GM23338 (cell line): ENCODE measurements at regions not wholly inside any gene's neighbourhood (a gene's known extent, or its start where the extent isn't known, plus 50 kb on each side); places are given as distances from the start of the nearest gene placed in this dataset.
"Not testable (repeated sequence)": the region's sequence is repeated elsewhere in the genome, so short reads cannot be mapped to it uniquely, and the experiment has no call there.

Experiments
- ATAC-seq: fragments of 200-7000 bp; cut with Tn5 transposase; 3 replicates; pipeline ENCODE4 v1.9.1; 2020
- DNase-seq: peaks from one replicate; pipeline ENCODE4 v3.0.0-alpha.2; 2015; ENCODE audit warnings: low spot score
- H2AFZ ChIP-seq: fragments of 200-600 bp; sonication (generic); 2 replicates; pipeline ENCODE4 v1.8.0; 2016; ENCODE audit warnings: antibody characterized with exemption, mild to moderate bottlenecking, moderate library complexity
- H3F3A ChIP-seq: fragments of 200-600 bp; sonication (generic); replicated peaks from 2 replicates; pipeline ENCODE4 v1.8.0; 2017; ENCODE audit warnings: antibody characterized with exemption, mixed run types, low read depth
- H3K27ac ChIP-seq: fragments of 200-600 bp; sonication (generic); 2 replicates; pipeline ENCODE4 v1.6.1; 2016; ENCODE audit warnings: low read depth
- H3K27me3 ChIP-seq: fragments of 200-600 bp; sonication (generic); 2 replicates; pipeline ENCODE4 v1.8.0; 2016; ENCODE audit warnings: mild to moderate bottlenecking, mixed run types, moderate library complexity; ENCODE audit not compliant: insufficient read depth
- H3K36me3 ChIP-seq: fragments of 200-600 bp; sonication (generic); 2 replicates; pipeline ENCODE4 v1.8.0; 2016; ENCODE audit warnings: mild to moderate bottlenecking; ENCODE audit not compliant: insufficient read depth
- H3K4me1 ChIP-seq: fragments of 200-600 bp; sonication (generic); 2 replicates; pipeline ENCODE4 v1.8.0; 2016; ENCODE audit warnings: mild to moderate bottlenecking, moderate library complexity; ENCODE audit not compliant: insufficient read depth
- H3K4me2 ChIP-seq: fragments of 200-600 bp; sonication (generic); 2 replicates; pipeline ENCODE4 v1.7.1; 2017; ENCODE audit warnings: mixed run types
- H3K4me3 ChIP-seq: fragments of 200-600 bp; sonication (generic); 2 replicates; pipeline ENCODE4 v1.6.1; 2016; ENCODE audit warnings: mixed run types
- H3K79me2 ChIP-seq: fragments of 200-600 bp; sonication (generic); replicated peaks from 2 replicates; pipeline ENCODE4 v1.8.0; 2017; ENCODE audit warnings: mild to moderate bottlenecking; ENCODE audit not compliant: insufficient read depth
- H3K9me2 ChIP-seq: fragments of 200-600 bp; sonication (generic); 2 replicates; pipeline ENCODE4 v1.8.0; 2017; ENCODE audit not compliant: insufficient read depth
- H4K20me1 ChIP-seq: fragments of 200-600 bp; sonication (generic); replicated peaks from 2 replicates; pipeline ENCODE4 v1.8.0; 2017; ENCODE audit warnings: mild to moderate bottlenecking; ENCODE audit not compliant: insufficient read depth
- H3K27ac Mint-ChIP-seq: 2 replicates; pipeline ENCODE4 v1.8.0; 2020; ENCODE audit warnings: inconsistent platforms, mild to moderate bottlenecking, moderate library complexity, mixed read lengths
- H3K27me3 Mint-ChIP-seq: 3 replicates; pipeline ENCODE4 v1.8.0; 2022; ENCODE audit warnings: low read depth, mild to moderate bottlenecking, moderate library complexity, mixed read lengths, inconsistent platforms; ENCODE audit not compliant: insufficient read depth, poor library complexity
- H3K36me3 Mint-ChIP-seq: 3 replicates; pipeline ENCODE4 v1.8.0; 2021; ENCODE audit warnings: low read depth, mild to moderate bottlenecking, inconsistent platforms, moderate library complexity, mixed read lengths
- H3K4me1 Mint-ChIP-seq: 3 replicates; pipeline ENCODE4 v1.8.0; 2020; ENCODE audit warnings: mild to moderate bottlenecking, inconsistent platforms, mixed read lengths
- H3K4me3 Mint-ChIP-seq: 3 replicates; pipeline ENCODE4 v1.8.0; 2021; ENCODE audit warnings: moderate library complexity, mild to moderate bottlenecking, inconsistent platforms, mixed read lengths
- H3K9me3 Mint-ChIP-seq: 3 replicates; pipeline ENCODE4 v1.8.0; 2020; ENCODE audit warnings: moderate library complexity, mild to moderate bottlenecking, inconsistent platforms, mixed read lengths
- CREB1 ChIP-seq: fragments of 250-450 bp; sonication (Bioruptor Pico); IDR thresholded peaks from 2 replicates; pipeline ENCODE4 v1.5.0; 2020; ENCODE audit warnings: low read depth, mild to moderate bottlenecking, moderate library complexity
- EZH2 ChIP-seq: fragments of 200-600 bp; sonication (generic); IDR thresholded peaks from one replicate; pipeline ENCODE4 v1.8.0; 2017; ENCODE audit warnings: antibody characterized with exemption, mild to moderate bottlenecking, low read depth; ENCODE audit not compliant: unreplicated experiment
- EZH2phosphoT487 ChIP-seq: fragments of 200-600 bp; sonication (generic); IDR thresholded peaks from one replicate; pipeline ENCODE4 v1.8.1; 2018; ENCODE audit warnings: antibody characterized with exemption; ENCODE audit not compliant: unreplicated experiment
- JUNB ChIP-seq: IDR thresholded peaks from one replicate; pipeline ENCODE4 v1.6.1; 2016; ENCODE audit warnings: antibody characterized with exemption; ENCODE audit not compliant: unreplicated experiment
- NANOG ChIP-seq: IDR thresholded peaks from 2 replicates; pipeline ENCODE4 v1.6.1; 2016; ENCODE audit warnings: antibody characterized with exemption, borderline replicate concordance
- POLR2AphosphoS5 ChIP-seq: IDR thresholded peaks from 2 replicates; pipeline ENCODE4 v1.6.1; 2016; ENCODE audit warnings: antibody characterized with exemption, low read depth
- STAT1 ChIP-seq: IDR thresholded peaks from one replicate; pipeline ENCODE4 v1.6.1; 2016; ENCODE audit warnings: antibody characterized with exemption; ENCODE audit not compliant: unreplicated experiment
- ZNF114 ChIP-seq: fragments of 250-450 bp; sonication (Bioruptor Pico); IDR thresholded peaks from 2 replicates; pipeline ENCODE4 v1.5.0; 2020; ENCODE audit warnings: mild to moderate bottlenecking, moderate library complexity
- ZNF331 ChIP-seq: fragments of 250-450 bp; sonication (Bioruptor Pico); IDR thresholded peaks from 2 replicates; pipeline ENCODE4 v1.5.0; 2020; ENCODE audit warnings: low read depth, mild to moderate bottlenecking, moderate library complexity
- TF ChIP-seq, protein P1 (sequence below): IDR thresholded peaks from one replicate; pipeline ENCODE4 v1.6.1; 2018; ENCODE audit warnings: antibody characterized with exemption; ENCODE audit not compliant: unreplicated experiment
- TF ChIP-seq, protein P2 (sequence below): IDR thresholded peaks from 2 replicates; pipeline ENCODE4 v1.6.1; 2016; ENCODE audit warnings: antibody characterized with exemption
- TF ChIP-seq, protein P3 (sequence below), 2 experiments: fragments of 200-600 bp in 1 of 2; sonication (generic) in 1 of 2; conservative IDR thresholded peaks; 2 replicates each; pipeline versions ENCODE4 v1.5.1 to v1.6.1; 2016 to 2017; ENCODE audit warnings: antibody characterized with exemption in 2 of 2, low read depth in 2 of 2, mild to moderate bottlenecking in 2 of 2, moderate library complexity in 1 of 2

DNA sequence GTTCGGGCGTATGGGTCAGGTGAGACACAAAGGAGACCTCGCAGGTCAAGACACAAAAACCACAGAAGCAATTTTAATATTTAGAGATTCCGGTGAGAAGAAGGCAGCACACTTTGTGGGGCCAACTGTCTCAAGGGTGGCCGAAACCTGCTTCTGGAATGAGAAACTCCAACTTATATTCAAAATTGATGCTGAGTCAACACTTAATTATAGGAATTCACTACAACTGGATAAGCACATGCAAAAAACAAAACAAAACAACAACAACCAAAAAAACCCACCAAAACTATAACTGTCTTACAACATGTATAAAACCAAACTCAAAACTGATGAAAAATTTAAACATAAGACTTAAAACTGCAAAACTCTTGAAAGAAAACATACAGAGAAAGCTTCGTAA lies 593.3 kb downstream of the POM121L12 start:
- ATAC-seq, result no peak
- Histone ChIP-seq H3K4me1 (no peaks in the 10 kb centered on the region), H4K20me1 (no peaks in the 10 kb centered on the region), H2AFZ (0 out of 2 replicates have a peak overlapping the region, but pooled peaks have one; percentile 23), H3K9me2 (peaks cover 8% of the 10 kb centered on the region; the same call in 1 of the 2 replicates), H3K36me3 (no peaks in the 10 kb centered on the region), H3K27me3 (no peaks in the 10 kb centered on the region), H3K27ac (no peak overlapping the region), H3K79me2 (no peaks in the 10 kb centered on the region), H3F3A (no peaks in the 10 kb centered on the region), H3K4me2 (no peak overlapping the region), H3K4me3 (no peak overlapping the region)
- Mint-ChIP-seq H3K36me3 (no peaks in the 10 kb centered on the region; the same call in 2 of the 3 replicates), H3K27ac (no peak overlapping the region), H3K27me3 (peaks cover 3% of the 10 kb centered on the region), H3K4me1 (no peaks in the 10 kb centered on the region), H3K9me3 (peaks cover 3% of the 10 kb centered on the region; the same call in 2 of the 3 replicates), H3K4me3 (no peak overlapping the region)
- no peak for DNase-seq
- TF ChIP-seq EZH2 (no peak), POLR2AphosphoS5 (no peak), CREB1 (no peak), ZNF114 (no peak), JUNB (no peak), STAT1 (no peak), EZH2phosphoT487 (no peak), NANOG (no peak), ZNF331 (no peak)
- TF ChIP-seq, protein P1, sequence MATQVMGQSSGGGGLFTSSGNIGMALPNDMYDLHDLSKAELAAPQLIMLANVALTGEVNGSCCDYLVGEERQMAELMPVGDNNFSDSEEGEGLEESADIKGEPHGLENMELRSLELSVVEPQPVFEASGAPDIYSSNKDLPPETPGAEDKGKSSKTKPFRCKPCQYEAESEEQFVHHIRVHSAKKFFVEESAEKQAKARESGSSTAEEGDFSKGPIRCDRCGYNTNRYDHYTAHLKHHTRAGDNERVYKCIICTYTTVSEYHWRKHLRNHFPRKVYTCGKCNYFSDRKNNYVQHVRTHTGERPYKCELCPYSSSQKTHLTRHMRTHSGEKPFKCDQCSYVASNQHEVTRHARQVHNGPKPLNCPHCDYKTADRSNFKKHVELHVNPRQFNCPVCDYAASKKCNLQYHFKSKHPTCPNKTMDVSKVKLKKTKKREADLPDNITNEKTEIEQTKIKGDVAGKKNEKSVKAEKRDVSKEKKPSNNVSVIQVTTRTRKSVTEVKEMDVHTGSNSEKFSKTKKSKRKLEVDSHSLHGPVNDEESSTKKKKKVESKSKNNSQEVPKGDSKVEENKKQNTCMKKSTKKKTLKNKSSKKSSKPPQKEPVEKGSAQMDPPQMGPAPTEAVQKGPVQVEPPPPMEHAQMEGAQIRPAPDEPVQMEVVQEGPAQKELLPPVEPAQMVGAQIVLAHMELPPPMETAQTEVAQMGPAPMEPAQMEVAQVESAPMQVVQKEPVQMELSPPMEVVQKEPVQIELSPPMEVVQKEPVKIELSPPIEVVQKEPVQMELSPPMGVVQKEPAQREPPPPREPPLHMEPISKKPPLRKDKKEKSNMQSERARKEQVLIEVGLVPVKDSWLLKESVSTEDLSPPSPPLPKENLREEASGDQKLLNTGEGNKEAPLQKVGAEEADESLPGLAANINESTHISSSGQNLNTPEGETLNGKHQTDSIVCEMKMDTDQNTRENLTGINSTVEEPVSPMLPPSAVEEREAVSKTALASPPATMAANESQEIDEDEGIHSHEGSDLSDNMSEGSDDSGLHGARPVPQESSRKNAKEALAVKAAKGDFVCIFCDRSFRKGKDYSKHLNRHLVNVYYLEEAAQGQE, result no peak
- TF ChIP-seq, protein P2, sequence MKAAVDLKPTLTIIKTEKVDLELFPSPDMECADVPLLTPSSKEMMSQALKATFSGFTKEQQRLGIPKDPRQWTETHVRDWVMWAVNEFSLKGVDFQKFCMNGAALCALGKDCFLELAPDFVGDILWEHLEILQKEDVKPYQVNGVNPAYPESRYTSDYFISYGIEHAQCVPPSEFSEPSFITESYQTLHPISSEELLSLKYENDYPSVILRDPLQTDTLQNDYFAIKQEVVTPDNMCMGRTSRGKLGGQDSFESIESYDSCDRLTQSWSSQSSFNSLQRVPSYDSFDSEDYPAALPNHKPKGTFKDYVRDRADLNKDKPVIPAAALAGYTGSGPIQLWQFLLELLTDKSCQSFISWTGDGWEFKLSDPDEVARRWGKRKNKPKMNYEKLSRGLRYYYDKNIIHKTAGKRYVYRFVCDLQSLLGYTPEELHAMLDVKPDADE, result no peak
- TF ChIP-seq, protein P3, sequence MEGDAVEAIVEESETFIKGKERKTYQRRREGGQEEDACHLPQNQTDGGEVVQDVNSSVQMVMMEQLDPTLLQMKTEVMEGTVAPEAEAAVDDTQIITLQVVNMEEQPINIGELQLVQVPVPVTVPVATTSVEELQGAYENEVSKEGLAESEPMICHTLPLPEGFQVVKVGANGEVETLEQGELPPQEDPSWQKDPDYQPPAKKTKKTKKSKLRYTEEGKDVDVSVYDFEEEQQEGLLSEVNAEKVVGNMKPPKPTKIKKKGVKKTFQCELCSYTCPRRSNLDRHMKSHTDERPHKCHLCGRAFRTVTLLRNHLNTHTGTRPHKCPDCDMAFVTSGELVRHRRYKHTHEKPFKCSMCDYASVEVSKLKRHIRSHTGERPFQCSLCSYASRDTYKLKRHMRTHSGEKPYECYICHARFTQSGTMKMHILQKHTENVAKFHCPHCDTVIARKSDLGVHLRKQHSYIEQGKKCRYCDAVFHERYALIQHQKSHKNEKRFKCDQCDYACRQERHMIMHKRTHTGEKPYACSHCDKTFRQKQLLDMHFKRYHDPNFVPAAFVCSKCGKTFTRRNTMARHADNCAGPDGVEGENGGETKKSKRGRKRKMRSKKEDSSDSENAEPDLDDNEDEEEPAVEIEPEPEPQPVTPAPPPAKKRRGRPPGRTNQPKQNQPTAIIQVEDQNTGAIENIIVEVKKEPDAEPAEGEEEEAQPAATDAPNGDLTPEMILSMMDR (conservative IDR thresholded peaks at IDR 0.05; ENCODE audit: low read depth in 2 of 2), result no peak

DNA sequence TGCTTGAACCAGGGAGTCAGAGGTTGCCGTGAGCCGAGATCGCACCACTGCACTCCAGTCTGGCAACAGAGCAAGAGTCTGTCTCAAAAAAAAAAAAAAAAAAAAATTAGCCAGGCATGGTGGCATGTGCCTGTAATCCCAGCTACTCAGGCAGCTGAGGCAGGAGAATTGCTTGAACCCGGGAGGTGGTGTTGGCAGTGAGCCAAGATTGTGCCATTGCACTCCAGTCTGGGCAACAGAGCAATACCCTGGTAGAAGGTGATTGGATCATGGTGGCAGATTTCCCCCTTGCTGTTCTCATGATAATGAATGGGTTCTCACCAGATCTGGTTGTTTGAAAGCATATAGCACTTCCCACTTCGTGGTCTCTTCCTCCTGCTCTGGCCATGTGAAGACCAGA lies 599.8 kb downstream of the POM121L12 start:
- not testable (repeated sequence) for ATAC-seq

More for the DNA sequence above, 599.8 kb downstream of the POM121L12 start:
- H3K4me1 Mint-ChIP-seq, H3K4me3 ChIP-seq, H2AFZ ChIP-seq, DNase-seq, H3K27me3 ChIP-seq, H3K27ac ChIP-seq, H3K4me3 Mint-ChIP-seq, H3K27ac Mint-ChIP-seq, H3K27me3 Mint-ChIP-seq, H3K36me3 ChIP-seq, H3K4me1 ChIP-seq, H4K20me1 ChIP-seq, H3F3A ChIP-seq, H3K79me2 ChIP-seq, H3K4me2 ChIP-seq: not testable (repeated sequence)
- peaks cover 15% of the 10 kb centered on the region for H3K36me3 Mint-ChIP-seq
- H3K9me2 ChIP-seq, result peaks cover 18% of the 10 kb centered on the region; the same call in 1 of the 2 replicates
- H3K9me3 Mint-ChIP-seq, result peaks cover 18% of the 10 kb centered on the region; the same call in 2 of the 3 replicates
